Trophoblast cell (in vitro differentiated cells and primary cell): ENCODE measurements at regions not wholly inside any gene's neighbourhood (a gene's known extent, or its start where the extent isn't known, plus 50 kb on each side); places are given as distances from the start of the nearest gene placed in this dataset.

Experiments used
- DNase-seq, 2 donors: peaks; one replicate each; pipeline ENCODE4 v3.0.0-alpha.2; 2016
- H2AFZ ChIP-seq: 2 replicates; pipeline ENCODE4 v1.6.1; 2013; ENCODE audit warnings: low read length, moderate library complexity, mild to moderate bottlenecking; ENCODE audit not compliant: insufficient read depth, poor library complexity
- H2AK5ac ChIP-seq: 2 replicates; pipeline ENCODE4 v1.6.1; 2013; ENCODE audit warnings: mild to moderate bottlenecking, low read length
- H2BK120ac ChIP-seq: 2 replicates; pipeline ENCODE4 v1.6.1; 2013; ENCODE audit warnings: low read length, mild to moderate bottlenecking, moderate library complexity; ENCODE audit not compliant: insufficient read depth, poor library complexity
- H2BK12ac ChIP-seq: 2 replicates; pipeline ENCODE4 v1.6.1; 2013; ENCODE audit warnings: mild to moderate bottlenecking, low read length, moderate library complexity
- H2BK5ac ChIP-seq: 2 replicates; pipeline ENCODE4 v1.6.1; 2013; ENCODE audit warnings: low read length, low read depth, moderate library complexity, mild to moderate bottlenecking; ENCODE audit not compliant: poor library complexity
- H3K14ac ChIP-seq: 2 replicates; pipeline ENCODE4 v1.6.1; 2013; ENCODE audit warnings: mild to moderate bottlenecking, low read length
- H3K18ac ChIP-seq: 2 replicates; pipeline ENCODE4 v1.6.1; 2013; ENCODE audit warnings: mild to moderate bottlenecking, low read length
- H3K23ac ChIP-seq: 2 replicates; pipeline ENCODE4 v1.6.1; 2013; ENCODE audit warnings: low read length
- H3K27ac ChIP-seq: 2 replicates; pipeline ENCODE4 v1.5.1; 2013; ENCODE audit warnings: low read depth, mild to moderate bottlenecking, inconsistent platforms, low read length, moderate library complexity
- H3K27me3 ChIP-seq: 2 replicates; pipeline ENCODE4 v1.6.1; 2013; ENCODE audit warnings: inconsistent platforms, mild to moderate bottlenecking, low read length, moderate library complexity; ENCODE audit not compliant: insufficient read depth
- H3K36me3 ChIP-seq, 2 experiments: 1 replicate in 1 of 2; 2 replicates in 1 of 2; pipeline ENCODE4 v1.6.1; 2013; ENCODE audit warnings: low read length in 2 of 2, mild to moderate bottlenecking in 2 of 2, moderate library complexity in 1 of 2; ENCODE audit not compliant: insufficient read depth in 2 of 2, control insufficient read depth in 1 of 2
- H3K4ac ChIP-seq: 2 replicates; pipeline ENCODE4 v1.6.1; 2013; ENCODE audit warnings: low read depth, mild to moderate bottlenecking, low read length, moderate library complexity
- H3K4me1 ChIP-seq, 2 experiments: 1 replicate in 1 of 2; 2 replicates in 1 of 2; pipeline ENCODE4 v1.6.1; 2013; ENCODE audit warnings: low read length in 2 of 2, mild to moderate bottlenecking in 2 of 2, moderate library complexity in 1 of 2; ENCODE audit not compliant: insufficient read depth in 2 of 2, control insufficient read depth in 1 of 2
- H3K4me2 ChIP-seq: 2 replicates; pipeline ENCODE4 v1.6.1; 2013; ENCODE audit warnings: inconsistent platforms, mild to moderate bottlenecking, low read length, moderate library complexity
- H3K4me3 ChIP-seq: 2 replicates; pipeline ENCODE4 v1.5.1; 2013; ENCODE audit warnings: mild to moderate bottlenecking, low read depth, low read length, inconsistent platforms
- H3K79me1 ChIP-seq: one replicate; pipeline ENCODE4 v1.6.1; 2013; ENCODE audit warnings: low read length
- H3K79me2 ChIP-seq: 2 replicates; pipeline ENCODE4 v1.6.1; 2013; ENCODE audit warnings: low read length, mild to moderate bottlenecking; ENCODE audit not compliant: control insufficient read depth, insufficient read depth, poor library complexity
- H3K9ac ChIP-seq: 2 replicates; pipeline ENCODE4 v1.6.1; 2013; ENCODE audit warnings: mild to moderate bottlenecking, low read length
- H3K9me3 ChIP-seq: 2 replicates; pipeline ENCODE4 v1.6.1; 2013; ENCODE audit warnings: low read depth, mild to moderate bottlenecking, control low read depth, inconsistent platforms, low read length; ENCODE audit not compliant: insufficient read depth
- H4K12ac ChIP-seq: 2 replicates; pipeline ENCODE4 v1.6.1; 2013; ENCODE audit warnings: low read depth, mild to moderate bottlenecking, low read length, moderate library complexity
- H4K8ac ChIP-seq: 2 replicates; pipeline ENCODE4 v1.6.1; 2013; ENCODE audit warnings: low read depth, mild to moderate bottlenecking, low read length, moderate library complexity
- H4K91ac ChIP-seq: one replicate; pipeline ENCODE4 v1.6.1; 2013; ENCODE audit warnings: low read depth, mild to moderate bottlenecking, low read length, moderate library complexity
- WGBS: extraction: QIAGEN DNeasy Blood & Tissue Kit; methylation state at CpG from one replicate; pipeline ENCODE4 v1.1.7; 2013; ENCODE audit warnings: missing lambda C conversion rate; ENCODE audit not compliant: insufficient read length, insufficient coverage; ENCODE audit errors: extremely low coverage; 5-methylcytosine and 5-hydroxymethylcytosine counted together

GRCh38 chr1:81446000-81446669, 354.6 kb upstream of the ADGRL2 start:
- Histone ChIP-seq H3K14ac (no peak overlapping the region), H2AK5ac (no peak overlapping the region), H3K4me3 (no peak overlapping the region), H3K36me3 (no peaks in the 10 kb centered on the region), H3K27ac (no peak overlapping the region), H3K18ac (no peak overlapping the region), H3K4me2 (no peak overlapping the region), H2BK12ac (no peak overlapping the region), H4K91ac (no peak overlapping the region), H2AFZ (no peak overlapping the region), H3K23ac (no peak overlapping the region), H3K9me3 (no peaks in the 10 kb centered on the region), H2BK120ac (no peak overlapping the region), H2BK5ac (no peak overlapping the region), H3K27me3 (no peaks in the 10 kb centered on the region), H3K4me1 (no peaks in the 10 kb centered on the region), H4K12ac (no peak overlapping the region), H3K79me1 (no peaks in the 10 kb centered on the region), H3K9ac (no peak overlapping the region), H3K79me2 (no peaks in the 10 kb centered on the region), H4K8ac (no peak overlapping the region), H3K4ac (no peak overlapping the region)
- WGBS = no CpG with 5 or more reads among the region's 9 CpGs
- DNase-seq = no peak

- H2AK5ac ChIP-seq = no peak overlapping the region
- no peak overlapping the region for H2BK120ac ChIP-seq
- no peak overlapping the region for H3K27ac ChIP-seq
- H3K23ac ChIP-seq = no peak overlapping the region
- no peak for DNase-seq
- H3K36me3 ChIP-seq = no peaks in the 10 kb centered on the region
- H3K79me2 ChIP-seq = no peaks in the 10 kb centered on the region
- H3K27me3 ChIP-seq = no peaks in the 10 kb centered on the region
- H3K9me3 ChIP-seq = no peaks in the 10 kb centered on the region
- no peak overlapping the region for H2AFZ ChIP-seq
- H4K8ac ChIP-seq = no peak overlapping the region
- H2BK12ac ChIP-seq = no peak overlapping the region
- H4K91ac ChIP-seq = no peak overlapping the region
- no peak overlapping the region for H3K18ac ChIP-seq
- H3K4ac ChIP-seq = no peak overlapping the region
- no peak overlapping the region for H4K12ac ChIP-seq
- H2BK5ac ChIP-seq = no peak overlapping the region
- no peak overlapping the region for H3K4me2 ChIP-seq
- H3K4me3 ChIP-seq = no peak overlapping the region
- no peaks in the 10 kb centered on the region for H3K79me1 ChIP-seq
- no peak overlapping the region for H3K14ac ChIP-seq
- no CpG with 5 or more reads among the region's 1 CpG for WGBS
- no peak overlapping the region for H3K9ac ChIP-seq
- no peaks in the 10 kb centered on the region for H3K4me1 ChIP-seq
These were observed 357.4 kb upstream of the ADGRL2 start for GRCh38 chr1:81443288-81443687.

GRCh38 chr1:81439046-81439823, 361.5 kb upstream of the ADGRL2 start:
- Histone ChIP-seq H4K91ac (no peak overlapping the region), H3K4ac (no peak overlapping the region), H4K12ac (no peak overlapping the region), H2BK5ac (no peak overlapping the region), H3K23ac (no peak overlapping the region), H2AFZ (no peak overlapping the region), H3K9ac (no peak overlapping the region), H4K8ac (no peak overlapping the region), H3K79me2 (no peaks in the 10 kb centered on the region), H3K27ac (no peak overlapping the region), H3K27me3 (no peaks in the 10 kb centered on the region), H3K18ac (no peak overlapping the region), H3K79me1 (no peaks in the 10 kb centered on the region), H3K4me3 (no peak overlapping the region), H3K9me3 (no peaks in the 10 kb centered on the region), H2AK5ac (no peak overlapping the region), H3K36me3 (no peaks in the 10 kb centered on the region), H3K4me1 (no peaks in the 10 kb centered on the region), H2BK120ac (no peak overlapping the region), H3K14ac (no peak overlapping the region), H2BK12ac (no peak overlapping the region), H3K4me2 (no peak overlapping the region)
- no peak for DNase-seq
- WGBS = no CpG with 5 or more reads among the region's 12 CpGs

- Histone ChIP-seq H3K27ac (no peak overlapping the region), H3K18ac (no peak overlapping the region), H4K8ac (no peak overlapping the region), H3K4me3 (no peak overlapping the region), H3K4ac (no peak overlapping the region), H3K4me2 (no peak overlapping the region), H4K91ac (no peak overlapping the region), H2AFZ (no peak overlapping the region), H2BK120ac (no peak overlapping the region), H2BK5ac (no peak overlapping the region), H3K4me1 (peaks cover 0 to 5% of the 10 kb centered on the region in 2 experiments), H3K36me3 (no peaks in the 10 kb centered on the region), H3K79me1 (peaks cover 2% of the 10 kb centered on the region), H3K79me2 (no peaks in the 10 kb centered on the region), H3K14ac (no peak overlapping the region), H3K27me3 (no peaks in the 10 kb centered on the region), H2BK12ac (no peak overlapping the region), H4K12ac (no peak overlapping the region), H3K9me3 (no peaks in the 10 kb centered on the region), H3K23ac (no peak overlapping the region), H3K9ac (no peak overlapping the region), H2AK5ac (no peak overlapping the region)
- no peak for DNase-seq
- no CpG with 5 or more reads among the region's 3 CpGs for WGBS
These were observed 363.1 kb upstream of the ADGRL2 start for GRCh38 chr1:81437649-81438048.
